ENCODE measurements at regions not wholly inside any gene's neighbourhood (a gene's known extent, or its start where the extent isn't known, plus 50 kb on each side); places are given as distances from the start of the nearest gene placed in this dataset.

DNA sequence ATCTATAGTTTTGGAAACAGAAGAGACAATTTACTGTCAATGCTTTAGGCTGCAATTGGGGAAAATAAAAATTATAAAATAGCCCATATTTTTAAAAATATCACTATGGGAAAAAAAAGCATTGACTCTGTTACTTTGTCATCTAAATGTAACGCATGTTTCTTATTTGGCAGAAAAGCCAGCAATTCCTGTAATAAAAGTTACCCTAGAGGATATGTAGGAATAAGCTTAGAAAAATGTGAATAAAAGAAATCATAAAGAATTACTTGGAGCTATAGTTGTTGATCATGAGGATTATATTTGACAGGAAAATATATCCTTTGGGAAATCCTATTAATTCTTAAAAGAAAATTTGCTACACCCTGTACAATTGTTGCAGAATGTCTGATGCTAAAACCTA, 515.4 kb upstream of the IL12A start:
- Histone ChIP-seq H3K4me3 (no peak overlapping the region), H3K27me3 (no peaks in the 10 kb centered on the region), H3K9me3 (no peaks in the 10 kb centered on the region), H3K36me3 (no peaks in the 10 kb centered on the region), H3K4me1 (no peaks in the 10 kb centered on the region), H3K27ac (no peak overlapping the region)
- no peak for TF ChIP-seq POLR2AphosphoS5 (IDR thresholded peaks at IDR 0.05)
- TF ChIP-seq, protein P1, sequence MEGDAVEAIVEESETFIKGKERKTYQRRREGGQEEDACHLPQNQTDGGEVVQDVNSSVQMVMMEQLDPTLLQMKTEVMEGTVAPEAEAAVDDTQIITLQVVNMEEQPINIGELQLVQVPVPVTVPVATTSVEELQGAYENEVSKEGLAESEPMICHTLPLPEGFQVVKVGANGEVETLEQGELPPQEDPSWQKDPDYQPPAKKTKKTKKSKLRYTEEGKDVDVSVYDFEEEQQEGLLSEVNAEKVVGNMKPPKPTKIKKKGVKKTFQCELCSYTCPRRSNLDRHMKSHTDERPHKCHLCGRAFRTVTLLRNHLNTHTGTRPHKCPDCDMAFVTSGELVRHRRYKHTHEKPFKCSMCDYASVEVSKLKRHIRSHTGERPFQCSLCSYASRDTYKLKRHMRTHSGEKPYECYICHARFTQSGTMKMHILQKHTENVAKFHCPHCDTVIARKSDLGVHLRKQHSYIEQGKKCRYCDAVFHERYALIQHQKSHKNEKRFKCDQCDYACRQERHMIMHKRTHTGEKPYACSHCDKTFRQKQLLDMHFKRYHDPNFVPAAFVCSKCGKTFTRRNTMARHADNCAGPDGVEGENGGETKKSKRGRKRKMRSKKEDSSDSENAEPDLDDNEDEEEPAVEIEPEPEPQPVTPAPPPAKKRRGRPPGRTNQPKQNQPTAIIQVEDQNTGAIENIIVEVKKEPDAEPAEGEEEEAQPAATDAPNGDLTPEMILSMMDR (IDR thresholded peaks at IDR 0.05): no peak
- WGBS, 2 donors: 95 to 98% methylated on average over 1 of the region's 1 CpG
- ATAC-seq (ENCODE audit: low FRiP score in 2 of 2) (no peak), DNase-seq (no peak)

DNA sequence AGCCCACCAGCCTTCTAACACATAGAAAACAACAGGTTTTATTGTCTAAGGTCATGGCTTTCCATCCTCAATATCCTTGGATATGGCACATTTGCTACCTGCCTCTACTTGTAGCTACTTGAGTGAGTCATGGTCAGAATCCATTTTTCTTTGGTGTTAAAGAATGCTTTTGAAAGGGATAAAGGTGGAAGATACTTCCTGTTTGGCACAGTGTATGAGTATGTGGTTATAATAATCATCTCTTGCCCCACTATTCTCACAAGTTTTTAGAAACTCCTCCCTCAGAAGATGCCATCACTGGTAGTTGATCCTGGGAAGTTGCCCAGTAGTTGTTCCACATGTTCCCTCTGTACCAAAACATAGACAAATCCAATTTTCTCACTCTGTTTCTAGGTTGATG, 508.6 kb upstream of the IL12A start:
- ATAC-seq (ENCODE audit: low FRiP score in 2 of 2): no peak

DNA sequence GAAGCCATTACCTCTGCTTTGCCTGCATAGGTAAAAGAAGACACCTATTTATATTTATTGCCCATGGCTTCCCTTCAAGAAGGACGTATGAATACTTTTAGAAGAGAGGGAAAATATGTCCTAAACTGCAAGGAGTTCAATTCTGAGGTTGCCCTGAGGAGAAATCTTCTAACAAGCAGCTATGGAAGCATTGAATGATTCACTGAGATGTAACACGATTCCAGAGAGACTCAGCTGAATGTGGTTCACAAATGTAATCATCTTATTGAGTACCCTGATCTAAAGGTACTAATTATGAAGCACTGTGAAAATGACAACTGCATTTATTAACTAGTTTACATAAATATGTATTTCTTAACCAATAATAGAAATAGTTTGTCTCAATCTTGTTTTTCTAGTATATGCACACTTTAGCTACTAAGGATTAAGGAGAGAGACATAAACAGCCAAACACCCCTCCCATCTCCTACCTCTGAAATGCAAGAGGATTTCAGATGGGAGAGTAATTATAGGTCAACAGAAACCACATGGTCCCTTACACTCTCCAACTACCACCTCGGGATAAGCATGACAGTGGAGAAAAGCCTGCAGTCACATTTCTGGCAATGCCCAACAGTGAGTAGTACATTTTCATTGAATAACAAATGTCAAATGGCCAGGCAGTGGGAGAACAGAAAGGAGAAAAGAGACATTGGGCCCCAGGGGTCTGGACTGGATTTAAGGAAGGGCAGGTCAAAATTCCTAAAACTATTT, 506.2 kb upstream of the IL12A start:
- Histone ChIP-seq H3K27ac (no peak overlapping the region), H3K4me1 (no peaks in the 10 kb centered on the region), H3K27me3 (no peaks in the 10 kb centered on the region), H3K4me3 (no peak overlapping the region), H3K9me3 (no peaks in the 10 kb centered on the region), H3K36me3 (no peaks in the 10 kb centered on the region)
- no peak for ATAC-seq (ENCODE audit: low FRiP score in 2 of 2)
- no peak for TF ChIP-seq POLR2AphosphoS5 (IDR thresholded peaks at IDR 0.05)
- TF ChIP-seq EP300 (IDR thresholded peaks at IDR 0.05): no peak
- TF ChIP-seq, protein P1 (IDR thresholded peaks at IDR 0.05): no peak
- TF ChIP-seq POLR2A (IDR thresholded peaks at IDR 0.05): no peak
- no peak for DNase-seq
- WGBS, 2 donors: 50% methylated on average over 3 of the region's 3 CpGs

More for the DNA sequence above, 508.6 kb upstream of the IL12A start:
- TF ChIP-seq, protein P1 (IDR thresholded peaks at IDR 0.05): no peak
- TF ChIP-seq POLR2A (IDR thresholded peaks at IDR 0.05) (no peak), POLR2AphosphoS5 (IDR thresholded peaks at IDR 0.05) (no peak), EP300 (IDR thresholded peaks at IDR 0.05) (no peak)
- H3K9me3 ChIP-seq: no peaks in the 10 kb centered on the region
- no peak overlapping the region for H3K27ac ChIP-seq
- H3K27me3 ChIP-seq: no peaks in the 10 kb centered on the region
- no peaks in the 10 kb centered on the region for H3K36me3 ChIP-seq
- no peak for DNase-seq
- no peak overlapping the region for H3K4me3 ChIP-seq
- no peaks in the 10 kb centered on the region for H3K4me1 ChIP-seq

DNA sequence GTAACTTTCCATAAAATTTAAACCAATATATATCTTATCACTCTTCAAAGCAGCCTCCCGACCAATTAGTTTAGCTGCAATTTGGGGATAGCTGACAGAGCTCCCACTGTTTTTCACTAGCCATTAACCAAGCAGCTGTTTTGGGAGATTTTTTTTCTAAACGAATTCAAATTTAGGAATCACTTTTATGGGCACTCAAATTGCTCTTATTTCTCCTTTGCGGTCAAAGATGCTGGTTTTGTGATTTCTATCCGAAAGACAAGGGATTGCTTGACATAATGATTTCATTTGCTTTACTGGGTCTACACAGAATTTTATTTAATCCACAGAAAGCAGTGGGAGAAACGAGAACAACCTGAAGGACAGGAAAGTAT, 505.7 kb upstream of the IL12A start:
- Histone ChIP-seq H3K27ac (no peak overlapping the region), H3K36me3 (no peaks in the 10 kb centered on the region), H3K4me1 (no peaks in the 10 kb centered on the region), H3K9me3 (no peaks in the 10 kb centered on the region), H3K4me3 (no peak overlapping the region), H3K27me3 (no peaks in the 10 kb centered on the region)
- 73 to 75% methylated on average over 5 of the region's 5 CpGs for WGBS, 2 donors
- ATAC-seq (ENCODE audit: low FRiP score in 2 of 2) (no peak), DNase-seq (no peak)
- TF ChIP-seq POLR2AphosphoS5 (IDR thresholded peaks at IDR 0.05) (no peak), EP300 (IDR thresholded peaks at IDR 0.05) (no peak), POLR2A (IDR thresholded peaks at IDR 0.05) (no peak)
- TF ChIP-seq, protein P1 (IDR thresholded peaks at IDR 0.05): no peak

DNA sequence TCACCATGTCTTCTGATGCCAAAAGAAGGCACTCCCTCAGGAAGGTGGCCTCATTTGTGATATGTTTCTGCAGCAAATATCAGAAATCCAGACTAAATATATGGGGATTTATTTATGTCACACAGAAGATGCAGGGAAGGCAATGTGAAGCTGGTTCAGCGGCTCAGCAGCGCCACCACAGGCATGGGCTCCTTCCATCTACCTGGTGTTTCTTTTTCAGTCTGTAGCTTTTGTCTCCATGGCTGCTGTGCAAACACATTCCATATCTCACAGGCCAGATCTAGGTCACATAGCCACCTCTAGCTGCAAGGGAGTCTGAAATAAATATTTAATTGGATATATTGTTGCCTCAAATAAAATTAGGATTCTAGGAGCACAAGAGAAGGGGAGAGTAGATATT, 502.1 kb upstream of the IL12A start:
- Histone ChIP-seq H3K27ac (no peak overlapping the region), H3K27me3 (no peaks in the 10 kb centered on the region), H3K4me3 (no peak overlapping the region), H3K36me3 (no peaks in the 10 kb centered on the region), H3K4me1 (no peaks in the 10 kb centered on the region), H3K9me3 (no peaks in the 10 kb centered on the region)
- no peak for TF ChIP-seq POLR2A (IDR thresholded peaks at IDR 0.05)
- no peak for TF ChIP-seq EP300 (IDR thresholded peaks at IDR 0.05)
- no peak for TF ChIP-seq POLR2AphosphoS5 (IDR thresholded peaks at IDR 0.05)
- TF ChIP-seq, protein P1 (IDR thresholded peaks at IDR 0.05): no peak
- no peak for DNase-seq
- no peak for ATAC-seq (ENCODE audit: low FRiP score in 2 of 2)
- 58 to 70% methylated on average over 2 of the region's 2 CpGs for WGBS, 2 donors
